Jurkat, Clone E6-1 (cell line): ENCODE measurements at regions not wholly inside any gene's neighbourhood (a gene's known extent, or its start where the extent isn't known, plus 50 kb on each side); places are given as distances from the start of the nearest gene placed in this dataset.

Source experiments
- DNase-seq: peaks from one replicate; pipeline ENCODE4 v3.0.0-alpha.2; 2011; ENCODE audit warnings: low read depth, low spot score
- H3K4me3 ChIP-seq: 2 replicates; pipeline ENCODE4 v1.5.1; 2011; ENCODE audit warnings: mild to moderate bottlenecking, low read length, control low read depth, moderate library complexity

- no peak for DNase-seq
Measured at GRCh38 chr17:51526507-51526906, 266.2 kb downstream of the UTP18 start.

GRCh38 chr17:51527225-51527982, 267.1 kb downstream of the UTP18 start:
- H3K4me3 ChIP-seq: no peak overlapping the region
- no peak for DNase-seq

More at GRCh38 chr17:51526507-51526906, 266.2 kb downstream of the UTP18 start:
- H3K4me3 ChIP-seq: no peak overlapping the region

GRCh38 chr17:51528111-51528510, 267.8 kb downstream of the UTP18 start:
- no peak for DNase-seq
- H3K4me3 ChIP-seq: no peak overlapping the region

- DNase-seq: no peak
- H3K4me3 ChIP-seq: no peak overlapping the region
Measured at GRCh38 chr17:51533219-51533618, 272.9 kb downstream of the UTP18 start.

- DNase-seq: no peak
- H3K4me3 ChIP-seq: no peak overlapping the region
Measured at GRCh38 chr17:51533821-51534220, 273.5 kb downstream of the UTP18 start.

GRCh38 chr17:51536627-51537026, 276.3 kb downstream of the UTP18 start:
- no peak for DNase-seq
- no peak overlapping the region for H3K4me3 ChIP-seq

- no peak overlapping the region for H3K4me3 ChIP-seq
- no peak for DNase-seq
Measured at GRCh38 chr17:51537996-51538550, 277.7 kb downstream of the UTP18 start.

GRCh38 chr17:51540151-51540550, 279.8 kb downstream of the UTP18 start:
- DNase-seq: peak; percentile 39
- no peak overlapping the region for H3K4me3 ChIP-seq

GRCh38 chr17:51541215-51541614, 280.9 kb downstream of the UTP18 start:
- no peak overlapping the region for H3K4me3 ChIP-seq
- DNase-seq: no peak

- no peak for DNase-seq
- H3K4me3 ChIP-seq: no peak overlapping the region
Measured at GRCh38 chr17:51546114-51546513, 285.8 kb downstream of the UTP18 start.

- no peak for DNase-seq
- H3K4me3 ChIP-seq: no peak overlapping the region
Measured at GRCh38 chr17:51548125-51548524, 287.8 kb downstream of the UTP18 start.

- no peak for DNase-seq
- no peak overlapping the region for H3K4me3 ChIP-seq
Measured at GRCh38 chr17:51555153-51555552, 294.8 kb downstream of the UTP18 start.

- no peak for DNase-seq
- H3K4me3 ChIP-seq: no peak overlapping the region
Measured at GRCh38 chr17:51559778-51560177, 299.4 kb downstream of the UTP18 start.

- H3K4me3 ChIP-seq: no peak overlapping the region
- DNase-seq: no peak
Measured at GRCh38 chr17:51560398-51560797, 300.1 kb downstream of the UTP18 start.

- no peak overlapping the region for H3K4me3 ChIP-seq
- no peak for DNase-seq
Measured at GRCh38 chr17:51563961-51564360, 303.6 kb downstream of the UTP18 start.

- no peak overlapping the region for H3K4me3 ChIP-seq
- no peak for DNase-seq
Measured at GRCh38 chr17:51572115-51572514, 311.8 kb downstream of the UTP18 start.
